HG02938 (cell line): ENCODE measurements at regions not wholly inside any gene's neighbourhood (a gene's known extent, or its start where the extent isn't known, plus 50 kb on each side); places are given as distances from the start of the nearest gene placed in this dataset.
"Not testable (repeated sequence)": the region's sequence is repeated elsewhere in the genome, so short reads cannot be mapped to it uniquely, and the experiment has no call there.

Experiments used
- ATAC-seq: cut with Tn5 transposase; IDR thresholded peaks from one replicate; pipeline ENCODE4 v1.9.1; 2021; ENCODE audit warnings: mild to moderate bottlenecking, moderate library complexity; ENCODE audit not compliant: unreplicated experiment

DNA sequence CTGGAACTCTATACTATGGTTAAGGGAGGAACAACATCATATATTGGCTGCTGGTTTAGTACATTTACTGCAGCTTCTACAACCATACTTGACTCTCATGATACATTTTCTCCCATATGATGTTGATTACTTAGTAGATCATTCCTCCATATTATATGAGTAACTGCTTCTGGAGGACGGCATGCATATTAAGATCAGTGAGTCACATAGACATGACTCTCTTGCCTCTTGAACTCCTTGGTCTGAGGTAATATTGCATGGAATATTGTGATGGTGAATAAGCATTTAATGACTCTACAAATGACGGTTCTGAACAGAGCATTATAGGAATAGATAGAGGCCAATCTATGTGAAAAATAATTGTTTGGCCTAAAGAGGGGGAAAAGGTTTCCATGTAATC is 418.8 kb upstream of the SPHKAP start:
- no peak for ATAC-seq

DNA sequence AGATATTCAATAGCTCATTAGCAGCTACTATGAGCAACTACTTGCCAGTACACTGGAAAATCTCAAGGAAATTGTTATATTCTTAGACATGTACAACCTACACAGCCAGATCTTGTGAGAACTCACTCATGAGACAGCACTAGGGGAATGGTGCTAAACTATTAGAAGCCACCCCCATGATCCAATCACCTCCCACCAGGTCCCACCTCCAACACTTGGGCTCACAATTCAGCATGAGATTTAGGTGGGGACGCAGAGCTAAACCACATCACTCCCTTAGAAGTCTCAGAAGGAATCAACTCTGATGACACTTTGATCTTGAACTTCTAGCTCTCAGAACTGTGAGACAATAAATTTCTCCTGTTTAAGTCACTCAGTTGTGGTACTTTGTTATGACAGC is 418.3 kb upstream of the SPHKAP start:
- no peak for ATAC-seq

DNA sequence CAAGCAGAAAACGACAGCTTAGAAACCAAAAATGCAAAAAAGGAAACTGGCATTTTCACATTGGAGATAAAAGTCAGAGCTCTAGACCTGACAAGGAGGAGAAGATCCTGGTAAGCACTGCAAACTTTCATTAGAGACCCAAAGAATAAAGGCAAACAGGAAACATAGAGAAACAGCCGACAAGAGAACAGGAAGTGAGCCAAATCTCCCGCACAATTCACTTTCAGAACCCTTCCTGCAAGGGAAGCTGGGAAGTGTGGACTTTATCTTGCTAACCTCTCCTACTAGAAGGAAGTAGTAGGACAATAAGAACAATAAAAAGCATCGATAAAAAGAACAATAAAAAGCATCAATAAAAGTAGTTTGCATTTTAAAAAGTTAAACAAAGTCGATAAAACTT is 417.8 kb upstream of the SPHKAP start:
- ATAC-seq: no peak

DNA sequence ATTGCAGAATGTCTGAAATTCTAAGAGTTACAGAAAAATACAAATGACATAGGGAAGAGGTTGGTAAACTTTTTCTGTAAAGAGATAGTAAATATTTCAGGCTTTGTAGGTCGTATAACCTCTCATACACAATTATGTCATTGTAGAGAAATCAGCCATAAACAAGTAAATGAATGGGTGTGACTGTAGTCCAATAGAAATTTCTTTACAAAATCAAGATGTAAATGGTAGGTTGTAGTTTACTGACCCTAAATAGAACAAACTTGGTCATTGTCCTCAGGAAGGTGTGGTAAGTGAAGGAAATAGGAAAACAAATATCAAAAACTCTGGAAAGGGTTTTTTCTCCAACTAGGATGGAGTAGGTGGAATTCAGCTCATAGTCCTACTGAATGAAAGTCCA is 415.5 kb upstream of the SPHKAP start:
- no peak for ATAC-seq

DNA sequence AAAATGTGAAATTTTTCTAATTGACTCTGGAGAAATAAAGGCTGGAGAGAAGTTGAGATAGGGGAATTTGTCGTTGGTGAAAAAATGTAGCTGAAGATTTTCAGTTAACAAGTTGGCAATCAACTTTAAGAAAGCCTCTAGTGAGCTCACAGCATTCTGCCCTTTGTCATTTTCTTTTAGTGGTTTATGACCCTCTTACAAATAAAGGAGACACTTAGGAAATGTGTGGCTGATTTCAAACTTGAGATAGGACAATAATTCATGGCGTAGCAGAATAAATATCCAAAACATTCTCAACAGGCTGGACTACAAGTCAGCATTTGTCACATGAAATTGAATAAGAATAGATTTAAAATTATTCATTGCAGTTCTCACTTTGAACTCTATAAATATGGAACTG is 412.5 kb upstream of the SPHKAP start:
- no peak for ATAC-seq

DNA sequence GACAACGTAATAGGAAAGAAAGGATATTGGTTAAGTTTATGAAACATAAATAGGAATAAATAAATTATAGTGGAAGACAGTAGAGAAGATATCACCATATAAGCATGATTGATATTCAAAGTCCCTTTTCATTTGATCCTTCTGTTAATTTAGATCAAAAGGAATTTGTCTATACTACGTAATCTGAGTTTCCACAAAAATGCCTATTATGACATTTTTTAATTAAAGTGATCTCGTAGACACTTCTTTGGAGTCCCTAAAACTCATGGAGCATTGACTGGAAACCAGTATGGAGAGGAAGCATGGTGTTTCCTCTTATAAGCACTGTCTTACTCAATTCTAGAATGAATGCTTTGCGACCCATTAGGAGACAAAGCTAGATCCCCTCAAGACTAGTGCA is 411.4 kb upstream of the SPHKAP start:
- ATAC-seq: no peak

DNA sequence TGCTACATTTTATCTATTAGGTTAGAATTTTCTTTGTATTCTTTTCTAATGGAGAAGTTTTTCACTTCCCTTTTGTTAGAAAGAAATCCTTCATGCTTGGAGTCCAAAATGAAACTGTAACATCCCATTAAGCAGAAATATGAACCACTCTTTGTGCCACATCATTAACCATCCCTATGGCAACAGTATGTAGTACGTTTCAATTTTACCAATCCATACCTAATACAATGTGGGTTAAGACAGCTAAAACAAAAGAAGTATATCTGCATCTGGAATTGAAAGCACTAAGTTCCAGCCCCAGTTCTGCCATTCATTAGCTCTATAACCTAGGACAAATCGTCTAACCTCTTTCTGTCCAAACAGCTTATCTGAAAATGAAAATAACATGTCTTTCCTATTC is 409.2 kb upstream of the SPHKAP start:
- peak; percentile 98 for ATAC-seq

DNA sequence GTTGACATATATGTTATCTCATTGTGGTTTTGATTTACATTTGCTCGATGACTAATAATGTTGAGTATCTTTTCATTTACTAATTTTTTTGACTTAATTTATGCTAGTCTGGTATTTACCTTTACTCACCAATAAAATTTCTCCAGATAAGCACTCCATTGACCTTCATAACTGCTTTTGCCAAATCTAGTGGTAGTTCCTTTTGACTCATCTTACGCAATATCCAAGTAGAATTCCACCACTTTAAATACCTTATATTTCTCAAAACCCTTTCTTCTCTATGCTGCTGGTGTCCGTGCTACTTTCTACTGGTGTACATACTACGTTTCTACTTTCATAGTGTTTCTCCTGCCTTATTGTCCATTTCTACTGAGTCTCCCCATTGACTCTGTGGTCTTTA is 407.6 kb upstream of the SPHKAP start:
- ATAC-seq: no peak

DNA sequence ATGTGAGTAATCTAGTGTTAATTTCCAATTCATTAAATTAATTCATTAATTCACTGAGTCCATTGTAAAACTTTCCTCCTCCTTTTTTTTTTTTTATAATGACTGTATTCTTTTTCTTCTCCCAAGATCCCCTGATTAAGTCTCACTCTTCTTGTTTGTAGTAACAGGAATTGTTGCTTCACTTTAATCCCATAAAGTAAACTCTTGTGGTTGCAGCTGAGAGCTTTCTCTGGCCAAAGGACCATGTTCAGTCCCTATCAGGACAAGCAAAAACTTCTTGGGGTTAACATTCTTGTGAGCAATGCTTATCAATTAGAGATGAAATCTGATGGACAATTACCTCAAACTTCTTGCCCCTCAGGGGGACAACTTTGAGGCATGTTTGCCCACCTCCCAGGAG is 400.2 kb upstream of the SPHKAP start:
- no peak for ATAC-seq

DNA sequence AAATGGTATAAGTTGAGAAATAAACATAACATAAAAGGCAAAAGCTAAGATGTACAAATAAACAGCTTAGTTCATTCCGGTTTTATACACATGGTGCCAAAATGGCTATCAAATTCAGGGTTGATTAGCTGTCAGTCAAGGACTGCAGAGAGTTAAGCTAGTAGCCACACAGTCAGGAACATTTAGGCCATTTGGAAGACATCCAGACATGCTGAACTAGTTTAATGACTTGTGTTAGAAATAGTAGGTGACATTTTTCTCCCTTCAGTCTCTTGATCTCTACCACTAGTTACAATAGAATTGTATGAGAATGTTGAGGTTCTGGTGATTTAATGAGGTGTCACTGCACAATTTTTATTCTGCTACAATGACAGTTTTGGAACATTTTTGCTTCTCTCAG is 394.4 kb upstream of the SPHKAP start:
- ATAC-seq: no peak

DNA sequence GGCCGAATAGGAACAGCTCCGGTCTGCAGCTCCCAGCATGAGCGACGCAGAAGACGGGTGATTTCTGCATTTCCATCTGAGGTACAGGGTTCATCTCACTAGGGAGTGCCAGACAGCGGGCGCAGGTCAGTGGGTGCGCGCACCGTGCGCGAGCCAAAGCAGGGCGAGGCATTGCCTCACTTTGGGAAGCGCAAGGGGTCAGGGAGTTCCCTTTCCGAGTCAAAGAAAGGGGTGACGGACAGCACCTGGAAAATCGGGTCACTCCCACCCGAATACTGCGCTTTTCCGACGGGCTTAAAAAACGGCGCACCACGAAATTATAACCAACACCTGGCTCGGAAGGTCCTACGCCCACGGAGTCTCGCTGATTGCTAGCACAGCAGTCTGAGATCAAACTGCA is 386.8 kb upstream of the SPHKAP start:
- ATAC-seq: not testable (repeated sequence)

DNA sequence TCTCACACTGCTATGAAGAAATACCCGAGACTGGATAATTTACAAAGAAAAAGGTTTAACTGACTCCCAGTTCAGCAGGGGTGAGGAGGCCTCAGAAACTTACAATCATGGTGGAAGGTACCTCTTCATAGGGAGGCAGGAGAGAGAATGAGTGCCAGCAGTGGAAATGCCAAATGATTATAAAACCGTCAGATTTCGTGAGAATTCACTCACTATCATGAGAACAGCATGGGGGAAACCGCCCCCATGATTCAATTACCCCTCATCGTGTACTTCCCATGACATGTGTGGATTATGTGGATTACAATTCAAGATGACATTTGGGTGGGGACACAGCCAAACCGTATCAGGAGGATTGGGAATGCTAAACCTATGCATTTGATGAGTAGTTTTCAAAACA is 380.3 kb upstream of the SPHKAP start:
- no peak for ATAC-seq

DNA sequence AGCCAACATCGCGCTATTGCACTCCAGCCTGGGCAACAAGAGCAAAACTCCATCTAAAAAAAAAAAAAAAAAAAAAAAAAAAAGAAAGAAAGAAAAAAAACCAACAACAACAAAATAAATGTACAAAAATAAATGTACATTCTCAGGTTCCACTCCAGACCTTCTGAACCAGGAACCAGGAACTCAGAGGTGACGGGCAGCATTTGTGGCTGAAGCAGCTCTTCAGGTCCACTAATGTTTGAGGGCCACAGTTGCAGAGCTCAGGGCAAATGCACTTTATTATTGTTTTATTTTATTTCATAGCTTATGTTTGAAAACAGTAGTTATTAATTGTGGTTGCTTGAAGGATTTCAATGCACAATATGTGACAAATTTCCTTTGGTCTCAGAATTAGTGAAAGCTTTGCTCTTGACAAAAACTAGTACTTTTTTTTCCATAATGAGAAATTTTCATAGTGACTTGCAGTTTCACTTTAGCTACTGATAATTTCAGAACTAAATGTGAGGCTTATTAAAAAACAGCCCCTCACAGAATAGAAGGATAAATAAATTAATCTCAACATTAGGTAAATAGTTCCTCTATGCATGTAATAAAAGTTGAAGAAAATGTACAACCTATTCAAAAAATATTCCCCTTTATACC is 378.4 kb upstream of the SPHKAP start:
- no peak for ATAC-seq

DNA sequence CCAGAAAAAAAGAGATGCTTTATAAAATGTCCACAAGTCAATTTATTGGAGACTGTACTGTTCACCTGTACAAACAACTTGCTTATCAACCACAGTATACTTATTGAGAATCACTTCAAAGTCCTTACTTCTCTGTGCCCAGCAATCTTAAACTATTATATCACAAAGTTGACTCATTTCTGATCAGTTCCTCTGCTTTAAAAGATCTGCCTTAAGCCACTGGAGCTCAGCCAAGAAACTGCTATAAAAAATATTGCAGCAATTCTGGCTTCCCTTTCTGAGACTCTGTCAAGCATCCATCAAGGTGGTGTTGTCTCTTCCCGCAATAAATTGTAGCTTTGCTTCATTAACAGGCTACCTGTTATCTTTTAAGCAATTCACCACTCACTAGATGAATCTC is 375.2 kb upstream of the SPHKAP start:
- no peak for ATAC-seq

DNA sequence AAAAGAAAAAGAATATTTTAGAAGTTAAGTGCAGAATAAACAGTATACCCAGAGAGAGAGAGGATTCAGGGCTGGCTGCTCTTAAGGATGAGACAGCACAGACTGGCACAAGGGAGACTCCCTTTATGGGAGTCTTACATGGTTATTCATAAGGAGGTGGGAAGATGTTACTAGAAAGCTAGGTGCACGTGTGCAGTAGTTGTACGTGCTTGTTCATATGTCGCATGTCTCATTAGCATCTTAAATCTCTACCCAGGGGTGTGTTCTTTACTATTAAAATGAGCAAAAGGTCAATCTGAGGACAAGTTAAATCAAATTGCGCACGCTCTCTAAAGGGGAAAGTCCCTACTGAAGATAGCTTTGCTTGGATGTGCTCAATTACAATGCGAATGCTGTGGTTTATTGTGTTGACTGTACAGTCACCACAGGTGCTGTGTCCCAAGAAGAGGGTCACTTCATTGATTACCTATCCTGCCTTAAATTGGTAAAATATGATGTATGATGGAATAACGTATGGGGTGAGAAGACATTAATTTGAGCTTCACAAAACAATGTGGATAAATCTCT is 368.0 kb upstream of the SPHKAP start:
- no peak for ATAC-seq

DNA sequence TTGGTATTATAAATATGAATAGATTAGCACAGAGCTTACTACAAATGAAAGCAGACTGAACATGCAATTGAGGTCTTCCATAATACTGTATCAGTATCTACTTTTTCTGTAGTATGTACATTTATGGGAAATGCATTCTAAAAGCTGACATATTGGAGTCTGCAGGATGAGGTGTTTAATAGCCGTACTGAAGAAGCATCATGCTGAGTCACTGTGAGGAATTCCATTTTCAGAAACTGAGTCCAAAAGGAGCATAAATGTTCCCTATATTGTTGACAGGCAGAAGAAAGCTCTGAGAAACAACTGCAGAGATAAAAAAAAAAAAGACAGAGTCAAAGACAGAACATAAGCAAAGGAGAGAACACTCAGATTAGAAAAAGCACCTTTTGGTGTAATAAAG is 366.7 kb upstream of the SPHKAP start:
- no peak for ATAC-seq

DNA sequence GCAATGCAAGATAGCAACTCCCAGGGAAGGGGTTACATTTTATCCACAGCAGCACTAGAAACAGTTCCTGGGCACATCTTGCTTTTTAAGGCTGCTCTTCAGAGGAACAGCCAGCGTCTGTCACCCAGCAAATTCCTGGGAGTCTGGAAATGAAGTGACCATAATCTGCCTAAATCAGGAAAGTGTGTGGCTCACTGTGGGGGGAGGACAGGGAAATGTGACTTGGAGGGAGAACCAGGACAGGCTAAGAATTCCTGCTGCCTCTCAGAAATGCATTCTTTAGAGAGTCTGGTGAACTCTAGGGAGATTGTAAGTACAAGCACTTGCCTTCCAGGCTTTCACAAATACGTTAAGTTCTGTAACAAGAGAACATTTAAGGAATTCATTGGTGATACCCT is 364.3 kb upstream of the SPHKAP start:
- ATAC-seq: no peak

DNA sequence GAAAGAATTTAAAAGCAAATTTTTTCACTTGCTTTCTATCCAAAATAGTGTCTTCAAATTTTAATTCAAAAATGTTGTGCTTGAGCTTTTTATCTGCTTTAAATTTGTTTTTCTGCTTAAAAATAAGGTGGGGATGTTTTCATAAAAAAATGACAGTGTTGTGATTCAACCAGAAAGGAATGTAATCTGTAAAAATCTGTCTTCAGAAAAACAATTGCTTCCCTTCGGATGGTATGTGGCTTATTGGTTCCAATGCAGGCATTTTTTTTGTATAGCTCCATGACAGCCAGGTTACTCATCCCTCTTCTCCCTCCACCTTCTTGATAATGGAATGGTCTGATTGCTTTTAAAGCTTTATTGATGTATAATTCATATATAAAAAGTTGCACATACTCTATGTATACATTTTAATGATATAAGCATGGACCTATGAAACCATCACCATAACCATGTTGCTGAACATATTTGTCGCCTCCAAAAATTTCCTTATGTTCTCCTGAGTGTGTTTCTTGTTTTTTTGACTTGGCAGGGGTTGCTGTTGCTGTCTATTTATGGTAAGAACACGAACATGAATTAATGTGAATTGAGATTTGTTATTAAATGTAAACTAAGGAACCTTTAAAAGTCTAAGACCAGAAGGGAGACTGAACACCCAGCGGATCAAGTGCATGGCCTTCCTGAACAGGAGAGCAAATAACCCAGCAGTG is 363.7 kb upstream of the SPHKAP start:
- ATAC-seq: no peak

DNA sequence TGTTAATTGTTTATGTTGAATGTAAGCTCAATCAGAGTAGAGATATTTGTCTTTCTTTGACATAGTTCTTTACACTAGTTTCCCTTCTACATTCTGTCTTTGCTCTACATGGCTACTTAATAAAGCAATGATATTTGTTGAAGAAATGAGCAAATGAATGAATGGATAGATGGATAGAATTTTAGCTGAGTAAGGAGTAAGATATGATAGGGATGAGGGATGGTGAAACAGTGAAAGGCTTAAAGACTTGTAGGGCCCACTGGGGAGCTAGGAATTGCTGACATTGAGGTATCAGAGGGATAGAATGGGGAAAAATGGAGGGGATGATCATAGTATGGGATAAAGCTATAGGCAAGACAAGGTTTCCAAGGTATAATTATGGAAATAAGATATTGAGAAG is 361.6 kb upstream of the SPHKAP start:
- no peak for ATAC-seq

DNA sequence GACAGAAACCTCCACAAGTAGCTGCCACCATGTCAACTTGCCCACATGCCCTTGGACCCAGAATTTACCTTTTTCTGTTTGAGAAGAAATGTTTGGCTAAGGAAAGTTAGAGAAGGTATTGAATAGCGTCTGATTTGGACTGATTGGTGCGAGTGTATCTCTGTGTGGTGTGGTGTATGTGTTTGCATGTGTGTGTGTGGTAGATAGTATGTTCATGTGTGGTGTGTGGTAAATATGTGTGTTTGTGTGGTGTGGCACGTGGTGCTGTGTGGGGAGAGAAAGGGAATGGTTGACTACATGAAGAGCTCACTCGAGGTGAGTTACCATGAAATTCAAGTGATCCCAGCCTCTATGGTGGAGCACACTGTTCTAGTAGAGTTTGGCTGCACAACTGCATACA is 360.8 kb upstream of the SPHKAP start:
- no peak for ATAC-seq

DNA sequence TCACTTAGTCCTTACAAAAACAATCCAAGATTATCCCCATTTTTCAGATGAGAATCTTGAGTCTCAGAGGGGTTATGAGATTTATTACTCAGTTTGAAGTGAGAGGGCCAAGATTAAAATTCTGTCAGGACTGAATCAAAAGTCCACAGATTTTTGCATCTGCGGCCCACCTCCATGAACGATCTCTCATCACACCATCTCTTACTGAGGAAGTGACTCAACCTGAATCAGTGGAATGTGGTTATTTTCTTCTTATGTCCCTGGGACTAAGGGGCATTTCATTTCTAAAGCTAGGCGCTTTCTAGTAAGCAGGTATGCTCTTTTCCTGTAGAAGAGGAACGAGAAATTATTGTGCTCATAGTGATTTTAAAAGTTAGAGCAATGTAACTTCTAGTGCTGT is 360.3 kb upstream of the SPHKAP start:
- ATAC-seq: no peak

DNA sequence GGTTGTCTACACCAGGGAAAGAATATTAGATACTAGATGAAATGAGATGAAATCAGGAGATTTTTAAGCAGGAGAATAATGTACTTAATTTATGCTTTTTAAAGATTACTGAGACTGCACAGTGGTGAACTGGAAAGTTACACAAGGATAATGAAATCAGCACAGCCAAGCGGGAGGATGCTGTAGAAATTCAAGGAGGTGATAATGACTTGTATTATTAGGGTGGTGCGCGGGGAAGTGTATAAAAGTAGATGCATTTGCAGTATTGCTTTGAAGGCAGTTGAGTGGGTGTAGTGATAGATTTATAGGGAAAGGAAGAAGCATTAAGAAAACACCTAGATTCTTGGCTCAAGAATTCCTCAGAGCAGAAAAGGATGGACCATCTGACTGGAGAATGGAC is 359.5 kb upstream of the SPHKAP start:
- ATAC-seq: no peak

DNA sequence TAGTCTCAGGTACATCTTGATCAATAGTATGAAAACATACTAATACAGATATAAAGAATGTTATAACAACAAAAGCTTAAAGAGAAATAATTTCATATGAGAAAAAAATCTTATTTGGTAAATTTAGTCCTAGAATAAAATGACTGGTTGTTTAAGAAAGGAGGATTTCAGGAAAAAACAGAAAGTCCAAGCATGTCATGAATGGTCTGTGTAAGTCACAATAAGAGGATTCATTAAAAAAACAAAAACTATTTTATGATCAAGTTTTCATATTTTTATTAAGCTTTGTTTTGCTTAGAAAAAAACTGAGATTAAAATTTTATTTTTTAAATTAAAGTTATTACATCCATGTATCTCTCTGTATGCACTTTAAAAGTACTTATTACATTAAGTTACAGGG is 353.9 kb upstream of the SPHKAP start:
- ATAC-seq: no peak
